HEK293 (cell line): ENCODE measurements at regions not wholly inside any gene's neighbourhood (a gene's known extent, or its start where the extent isn't known, plus 50 kb on each side); places are given as distances from the start of the nearest gene placed in this dataset.

ENCODE experiments used
- CTCF ChIA-PET: fragments of 350-600 bp; formaldehyde crosslinking; extraction: SDS; loops from one replicate; lab custom pipeline; 2021; ENCODE audit warnings: antibody characterized with exemption; lab: Yijun Ruan, JAX
- POLR2A ChIA-PET: fragments of 300-600 bp; formaldehyde crosslinking; extraction: SDS; loops from one replicate; lab custom pipeline; 2020; ENCODE audit warnings: antibody characterized with exemption, inconsistent platforms; lab: Yijun Ruan, JAX
- H3K27ac ChIP-seq: fragments of 200-500 bp; sonication (Bioruptor generic); 2 replicates; pipeline ENCODE4 v1.5.1; 2014; ENCODE audit warnings: low read depth, low read length, control low read depth, inconsistent platforms; ENCODE audit errors: extremely low read depth
- H3K36me3 ChIP-seq, 2 experiments: fragments of 200-500 bp in 1 of 2; sonication (Bioruptor generic) in 1 of 2; 1 replicate in 1 of 2; 2 replicates in 1 of 2; pipeline ENCODE4 v1.5.1; 2014 to 2017; ENCODE audit warnings: inconsistent platforms in 2 of 2, low read length in 2 of 2; ENCODE audit not compliant: control insufficient read depth in 2 of 2, insufficient read depth in 1 of 2
- H3K4me1 ChIP-seq: fragments of 200-500 bp; sonication (Bioruptor generic); 2 replicates; pipeline ENCODE4 v1.5.1; 2014; ENCODE audit warnings: mild to moderate bottlenecking, low read length, inconsistent platforms; ENCODE audit not compliant: control insufficient read depth, insufficient read depth
- H3K4me3 ChIP-seq: 2 replicates; pipeline ENCODE4 v1.5.1; 2011; ENCODE audit warnings: low read depth, mild to moderate bottlenecking, control low read depth, low read length, moderate library complexity
- H3K9me3 ChIP-seq: fragments of 200-500 bp; sonication (Bioruptor generic); 2 replicates; pipeline ENCODE4 v1.5.1; 2014; ENCODE audit warnings: low read depth, low read length, inconsistent platforms; ENCODE audit not compliant: control insufficient read depth, insufficient read depth
- BCL6B ChIP-seq: fragments of 450-650 bp; formaldehyde crosslinking; IDR thresholded peaks from 2 replicates; pipeline ENCODE4 v1.5.1; 2017; ENCODE audit warnings: missing biosample characterization, missing genetic modification characterization
- KLF7 ChIP-seq: fragments of 450-650 bp; formaldehyde crosslinking; IDR thresholded peaks from 2 replicates; pipeline ENCODE4 v1.5.1; 2016; ENCODE audit warnings: missing biosample characterization, missing genetic modification characterization, borderline replicate concordance
- OSR2 ChIP-seq: fragments of 450-650 bp; formaldehyde crosslinking; IDR thresholded peaks from 2 replicates; pipeline ENCODE4 v1.5.1; 2016; ENCODE audit warnings: missing biosample characterization, missing genetic modification characterization
- SCRT1 ChIP-seq: fragments of 450-650 bp; formaldehyde crosslinking; IDR thresholded peaks from 2 replicates; pipeline ENCODE4 v1.5.1; 2016; ENCODE audit warnings: missing biosample characterization, missing genetic modification characterization, borderline replicate concordance
- SCRT2 ChIP-seq: fragments of 450-650 bp; formaldehyde crosslinking; IDR thresholded peaks from 2 replicates; pipeline ENCODE4 v1.5.1; 2016; ENCODE audit warnings: missing biosample characterization, missing genetic modification characterization
- SETDB1 ChIP-seq: IDR thresholded peaks from one replicate; pipeline ENCODE4 v1.6.1; 2017; ENCODE audit warnings: mild to moderate bottlenecking, low read length, moderate library complexity, mixed read lengths; ENCODE audit not compliant: insufficient read length
- TCF7L2 ChIP-seq: IDR thresholded peaks from 2 replicates; pipeline ENCODE4 v1.6.1; 2011; ENCODE audit warnings: low read depth, mild to moderate bottlenecking, inconsistent platforms, low read length, moderate library complexity, borderline replicate concordance
- ZBTB1 ChIP-seq: fragments of 450-650 bp; formaldehyde crosslinking; IDR thresholded peaks from 2 replicates; pipeline ENCODE4 v1.5.1; 2016; ENCODE audit warnings: missing biosample characterization, missing genetic modification characterization
- ZBTB26 ChIP-seq: fragments of 450-650 bp; formaldehyde crosslinking; optimal IDR thresholded peaks from 2 replicates; pipeline ENCODE3; 2016; ENCODE audit warnings: missing biosample characterization, mild to moderate bottlenecking, missing genetic modification characterization
- ZBTB44 ChIP-seq: fragments of 450-650 bp; IDR thresholded peaks from 2 replicates; pipeline ENCODE4 v1.5.1; 2018; ENCODE audit warnings: missing biosample characterization, mild to moderate bottlenecking, missing genetic modification characterization
- ZFP69B ChIP-seq: fragments of 450-650 bp; formaldehyde crosslinking; IDR thresholded peaks from 2 replicates; pipeline ENCODE4 v1.5.1; 2016; ENCODE audit warnings: missing biosample characterization, missing genetic modification characterization
- ZNF146 ChIP-seq: fragments of 450-650 bp; formaldehyde crosslinking; IDR thresholded peaks from 2 replicates; pipeline ENCODE4 v1.5.1; 2016; ENCODE audit warnings: missing biosample characterization, missing genetic modification characterization
- ZNF155 ChIP-seq: fragments of 450-650 bp; formaldehyde crosslinking; IDR thresholded peaks from 2 replicates; pipeline ENCODE4 v1.5.1; 2016; ENCODE audit warnings: missing biosample characterization, missing genetic modification characterization
- ZNF169 ChIP-seq: fragments of 450-650 bp; formaldehyde crosslinking; IDR thresholded peaks from 2 replicates; pipeline ENCODE4 v1.5.1; 2016; ENCODE audit warnings: missing biosample characterization, missing genetic modification characterization
- ZNF175 ChIP-seq: fragments of 450-650 bp; formaldehyde crosslinking; IDR thresholded peaks from 2 replicates; pipeline ENCODE4 v1.5.1; 2016; ENCODE audit warnings: missing biosample characterization, missing genetic modification characterization
- ZNF24 ChIP-seq: fragments of 450-650 bp; formaldehyde crosslinking; IDR thresholded peaks from 2 replicates; pipeline ENCODE4 v1.5.1; 2016; ENCODE audit warnings: missing biosample characterization, missing genetic modification characterization
- ZNF544 ChIP-seq: fragments of 450-650 bp; formaldehyde crosslinking; IDR thresholded peaks from 2 replicates; pipeline ENCODE4 v1.5.0; 2017; ENCODE audit warnings: missing biosample characterization, missing genetic modification characterization
- ZNF596 ChIP-seq: fragments of 450-650 bp; IDR thresholded peaks from 2 replicates; pipeline ENCODE4 v1.5.0; 2018; ENCODE audit warnings: missing biosample characterization, mild to moderate bottlenecking, missing genetic modification characterization, moderate library complexity
- ZNF654 ChIP-seq: fragments of 450-650 bp; formaldehyde crosslinking; IDR thresholded peaks from 2 replicates; pipeline ENCODE4 v1.5.1; 2016; ENCODE audit warnings: low read depth, missing biosample characterization, missing genetic modification characterization
- ZNF701 ChIP-seq: fragments of 450-650 bp; formaldehyde crosslinking; IDR thresholded peaks from 2 replicates; pipeline ENCODE4 v1.5.1; 2016; ENCODE audit warnings: missing biosample characterization, missing genetic modification characterization
- ZNF777 ChIP-seq: fragments of 450-650 bp; formaldehyde crosslinking; IDR thresholded peaks from 2 replicates; pipeline ENCODE4 v1.5.1; 2017; ENCODE audit warnings: missing biosample characterization, missing genetic modification characterization, borderline replicate concordance
- TF ChIP-seq, protein P1 (sequence below): fragments of 450-650 bp; formaldehyde crosslinking; IDR thresholded peaks from 2 replicates; pipeline ENCODE4 v1.5.1; 2016; ENCODE audit warnings: missing biosample characterization, missing genetic modification characterization

DNA sequence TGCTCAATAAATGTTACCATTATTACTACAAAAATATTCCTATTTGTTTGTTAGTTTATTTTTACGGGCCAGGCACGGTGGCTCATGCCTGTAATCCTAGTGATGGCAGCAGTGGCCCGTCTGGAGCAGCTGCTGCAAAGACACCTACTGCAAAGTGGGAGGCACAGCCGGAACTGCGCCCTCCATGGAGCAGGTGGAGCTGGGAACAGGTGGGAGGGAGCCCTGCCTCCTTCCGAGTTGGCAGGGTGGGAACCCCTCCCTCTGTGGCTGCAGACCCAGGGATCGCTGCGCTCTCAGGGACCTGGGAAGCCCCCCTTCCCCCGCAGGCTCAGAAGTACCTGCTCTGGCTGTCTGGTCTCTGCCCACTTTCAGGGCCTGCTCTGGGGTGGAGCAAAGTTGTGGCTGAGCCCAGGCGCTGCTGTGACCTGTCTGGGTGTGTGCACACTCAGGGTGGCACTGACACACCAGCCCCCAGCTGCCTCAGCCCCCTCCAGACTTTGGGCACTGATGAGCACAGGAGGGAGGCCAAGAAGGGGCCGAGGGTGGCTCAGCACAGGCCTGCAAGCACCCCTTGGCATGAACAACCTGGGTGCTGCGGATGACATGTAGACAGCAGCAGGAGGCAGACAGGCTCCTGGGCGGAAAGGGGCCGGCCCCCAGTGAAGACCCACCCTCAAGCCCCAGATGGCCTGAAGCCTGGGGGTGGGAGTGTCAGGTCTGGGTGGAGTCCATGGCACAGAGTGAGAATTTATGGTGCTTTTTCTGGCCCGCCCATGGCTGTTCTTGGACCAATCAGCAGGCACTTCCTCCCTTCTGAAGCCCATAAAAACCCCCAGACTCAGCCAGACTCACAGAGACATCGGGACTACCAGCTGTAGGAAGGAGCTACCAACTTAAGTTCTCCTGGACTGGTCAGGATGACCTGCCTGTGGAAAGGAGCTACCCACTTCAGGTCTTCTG is 103.7 kb upstream of the CLMP start:
- ChIA-PET CTCF (interaction anchor here (0.7 to 3.6 kb wide), 4 partner anchors 109 to 180 kb away, joined by 4 to 26 read pairs (median 12); no protein-coding TSS in a partner anchor), POLR2A (no interaction called here)
- TF ChIP-seq KLF7 (tag by site-specific recombination) (no peak), SETDB1 (no peak), ZNF544 (tag by site-specific recombination) (no peak), SCRT2 (tag by site-specific recombination) (no peak), ZBTB26 (tag by site-specific recombination) (no peak), ZNF777 (tag by site-specific recombination) (no peak)
- Histone ChIP-seq H3K4me3 (no peak overlapping the region), H3K4me1 (no peaks in the 10 kb centered on the region), H3K27ac (no peak overlapping the region), H3K9me3 (no peaks in the 10 kb centered on the region), H3K36me3 (no peaks in the 10 kb centered on the region)

- Histone ChIP-seq H3K27ac (no peak overlapping the region), H3K4me3 (no peak overlapping the region), H3K4me1 (no peaks in the 10 kb centered on the region), H3K9me3 (no peaks in the 10 kb centered on the region), H3K36me3 (no peaks in the 10 kb centered on the region)
- ChIA-PET POLR2A (no interaction called here), CTCF (interaction anchor here (0.6 to 1.2 kb wide), 4 partner anchors 31 to 186 kb away, joined by 3 to 5 read pairs (median 4); no protein-coding TSS in a partner anchor)
- TF ChIP-seq ZNF155 = no peak
- no peak for TF ChIP-seq ZNF175 (tag by site-specific recombination)
- no peak for TF ChIP-seq OSR2
- no peak for TF ChIP-seq ZBTB1 (tag by site-specific recombination)
- TF ChIP-seq SCRT1 = no peak
- no peak for TF ChIP-seq TCF7L2
- no peak for TF ChIP-seq ZNF654
- TF ChIP-seq ZNF701 (tag by site-specific recombination) = no peak
- TF ChIP-seq, protein P1, sequence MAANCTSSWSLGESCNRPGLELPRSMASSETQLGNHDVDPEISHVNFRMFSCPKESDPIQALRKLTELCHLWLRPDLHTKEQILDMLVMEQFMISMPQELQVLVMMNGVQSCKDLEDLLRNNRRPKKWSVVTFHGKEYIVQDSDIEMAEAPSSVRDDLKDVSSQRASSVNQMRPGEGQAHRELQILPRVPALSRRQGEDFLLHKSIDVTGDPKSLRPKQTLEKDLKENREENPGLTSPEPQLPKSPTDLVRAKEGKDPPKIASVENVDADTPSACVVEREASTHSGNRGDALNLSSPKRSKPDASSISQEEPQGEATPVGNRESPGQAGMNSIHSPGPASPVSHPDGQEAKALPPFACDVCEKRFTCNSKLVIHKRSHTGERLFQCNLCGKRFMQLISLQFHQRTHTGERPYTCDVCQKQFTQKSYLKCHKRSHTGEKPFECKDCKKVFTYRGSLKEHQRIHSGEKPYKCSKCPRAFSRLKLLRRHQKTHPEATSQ = no peak
- TF ChIP-seq ZNF146 = no peak
- TF ChIP-seq ZBTB44 = no peak
- TF ChIP-seq BCL6B (tag by site-specific recombination) = no peak
- no peak for TF ChIP-seq ZNF169 (tag by site-specific recombination)
- TF ChIP-seq ZNF596 (tag by site-specific recombination) = no peak
- TF ChIP-seq ZNF24 (tag by site-specific recombination) = no peak
- no peak for TF ChIP-seq ZNF777 (tag by site-specific recombination)
- no peak for TF ChIP-seq ZFP69B (tag by site-specific recombination)
Observed at GRCh38 chr11:123292647-123293046, 97.6 kb upstream of the CLMP start.
